ENCODE measurements at regions not wholly inside any gene's neighbourhood (a gene's known extent, or its start where the extent isn't known, plus 50 kb on each side); places are given as distances from the start of the nearest gene placed in this dataset.
"Not testable (repeated sequence)": the region's sequence is repeated elsewhere in the genome, so short reads cannot be mapped to it uniquely, and the experiment has no call there.

GRCh38 chrX:829145-829544, 198.6 kb downstream of the SHOX start:
- no peaks in the 10 kb centered on the region for H3K9me3 ChIP-seq (ENCODE audit: low read depth)
- TF ChIP-seq EZH2phosphoT487 (IDR thresholded peaks at IDR 0.05; ENCODE audit: insufficient read depth, low read depth) (no peak), EZH2 (IDR thresholded peaks at IDR 0.05; ENCODE audit: insufficient read depth, poor library complexity, severe bottlenecking) (no peak)
- no peak overlapping the region for H3K4me2 ChIP-seq (ENCODE audit: unreplicated experiment)
- H2AFZ ChIP-seq, result no peak overlapping the region
- H3K27me3 ChIP-seq (replicated peaks; ENCODE audit: insufficient read depth), result no peaks in the 10 kb centered on the region
- no peaks in the 10 kb centered on the region for H4K20me1 ChIP-seq (ENCODE audit: insufficient read depth)
- no peaks in the 10 kb centered on the region for H3F3A ChIP-seq (ENCODE audit: insufficient read depth)
- no peaks in the 10 kb centered on the region for H3K36me3 ChIP-seq (ENCODE audit: low read depth)
- no peaks in the 10 kb centered on the region for H3K4me1 ChIP-seq (ENCODE audit: insufficient read depth)
- H3K4me3 ChIP-seq, result no peak overlapping the region
- no peak overlapping the region for H3K27ac ChIP-seq
- in situ Hi-C loops (cut with MboI), result no loop called here
- no peak for DNase-seq
- no peak overlapping the region for H3K9ac ChIP-seq
- 21 to 22% methylated on average over 3 of the region's 3 CpGs for WGBS, 2 experiments (ENCODE audit: low coverage in 1 of 2, low lambda C conversion rate in 2 of 2, missing lambda C conversion rate in 2 of 2)
- no peaks in the 10 kb centered on the region for H3K79me2 ChIP-seq (ENCODE audit: insufficient read depth)
- H3K9me2 ChIP-seq (ENCODE audit: insufficient read depth), result no peaks in the 10 kb centered on the region

DNA sequence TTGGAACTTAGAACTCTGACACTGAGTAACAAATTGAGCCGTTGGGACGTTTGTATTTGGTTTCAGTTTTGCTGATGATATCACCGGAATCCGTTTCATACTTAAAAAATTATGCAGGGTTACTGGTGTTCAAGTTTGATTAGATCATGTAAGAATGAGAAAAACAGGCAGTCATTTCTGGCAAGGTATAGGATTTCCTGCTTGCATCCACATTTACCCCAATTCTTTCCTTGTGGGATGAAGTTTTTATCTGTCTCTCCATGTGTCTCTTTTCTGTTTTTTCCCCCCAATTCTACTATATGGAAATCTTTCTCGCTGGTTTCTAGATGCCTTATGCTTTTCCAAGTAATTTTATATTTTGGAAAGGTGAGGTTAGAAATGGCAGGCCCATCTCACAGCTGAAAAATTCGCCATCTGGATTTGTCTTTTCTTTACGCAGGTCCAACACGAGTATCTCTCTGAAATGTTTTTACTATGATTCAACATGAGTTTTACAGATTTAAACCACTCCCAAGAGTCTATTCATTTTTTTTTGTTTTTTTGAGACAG, 197.9 kb downstream of the SHOX start:
- no peaks in the 10 kb centered on the region for H3K79me2 ChIP-seq (ENCODE audit: insufficient read depth)
- no peaks in the 10 kb centered on the region for H4K20me1 ChIP-seq (ENCODE audit: insufficient read depth)
- no peaks in the 10 kb centered on the region for H3K27me3 ChIP-seq (replicated peaks; ENCODE audit: insufficient read depth)
- TF ChIP-seq EZH2 (IDR thresholded peaks at IDR 0.05; ENCODE audit: insufficient read depth, poor library complexity, severe bottlenecking), result no peak
- no peak for TF ChIP-seq EZH2phosphoT487 (IDR thresholded peaks at IDR 0.05; ENCODE audit: insufficient read depth, low read depth)
- DNase-seq, result peak; percentile 35
- no peak overlapping the region for H3K9ac ChIP-seq
- H3K4me1 ChIP-seq (ENCODE audit: insufficient read depth), result no peaks in the 10 kb centered on the region
- no peaks in the 10 kb centered on the region for H3K9me2 ChIP-seq (ENCODE audit: insufficient read depth)
- WGBS, 2 experiments (ENCODE audit: low coverage in 1 of 2, low lambda C conversion rate in 2 of 2, missing lambda C conversion rate in 2 of 2), result 5 to 6% methylated on average over 8 of the region's 8 CpGs
- no peaks in the 10 kb centered on the region for H3K36me3 ChIP-seq (ENCODE audit: low read depth)
- peak overlapping the region; percentile 19; the same call in 1 of the 2 replicates for H3K4me3 ChIP-seq
- no peak overlapping the region for H2AFZ ChIP-seq
- in situ Hi-C loops (cut with MboI), result no loop called here
- H3K4me2 ChIP-seq (ENCODE audit: unreplicated experiment), result no peak overlapping the region
- H3K9me3 ChIP-seq (ENCODE audit: low read depth), result no peaks in the 10 kb centered on the region
- no peaks in the 10 kb centered on the region for H3F3A ChIP-seq (ENCODE audit: insufficient read depth)
- peak overlapping the region; percentile 22; the same call in 1 of the 2 replicates for H3K27ac ChIP-seq

GRCh38 chrX:826448-826847, 195.9 kb downstream of the SHOX start:
- H3K27me3 ChIP-seq (replicated peaks; ENCODE audit: insufficient read depth), result no peaks in the 10 kb centered on the region
- DNase-seq, result peak; percentile 11
- in situ Hi-C loops (cut with MboI), result no loop called here
- no peaks in the 10 kb centered on the region for H4K20me1 ChIP-seq (ENCODE audit: insufficient read depth)
- H3K4me3 ChIP-seq, result no peak overlapping the region
- H2AFZ ChIP-seq, result peak overlapping the region; percentile 62
- TF ChIP-seq EZH2 (IDR thresholded peaks at IDR 0.05; ENCODE audit: insufficient read depth, poor library complexity, severe bottlenecking), result no peak
- no peak for TF ChIP-seq EZH2phosphoT487 (IDR thresholded peaks at IDR 0.05; ENCODE audit: insufficient read depth, low read depth)
- H3K36me3 ChIP-seq (ENCODE audit: low read depth), result no peaks in the 10 kb centered on the region
- no peaks in the 10 kb centered on the region for H3K79me2 ChIP-seq (ENCODE audit: insufficient read depth)
- H3K4me2 ChIP-seq (ENCODE audit: unreplicated experiment), result peak overlapping the region; percentile 40
- H3K4me1 ChIP-seq (ENCODE audit: insufficient read depth), result no peaks in the 10 kb centered on the region
- H3K9me3 ChIP-seq (ENCODE audit: low read depth), result no peaks in the 10 kb centered on the region
- peak overlapping the region; percentile 14; the same call in 1 of the 2 replicates for H3K9ac ChIP-seq
- no peaks in the 10 kb centered on the region for H3K9me2 ChIP-seq (ENCODE audit: insufficient read depth)
- WGBS, 2 experiments (ENCODE audit: low coverage in 1 of 2, low lambda C conversion rate in 2 of 2, missing lambda C conversion rate in 2 of 2), result 4 to 7% methylated on average over 9 of the region's 9 CpGs
- no peaks in the 10 kb centered on the region for H3F3A ChIP-seq (ENCODE audit: insufficient read depth)
- peak overlapping the region; percentile 39 for H3K27ac ChIP-seq

- Histone ChIP-seq H3K9me3 (ENCODE audit: low read depth) (no peaks in the 10 kb centered on the region), H3K27me3 (replicated peaks; ENCODE audit: insufficient read depth) (no peaks in the 10 kb centered on the region), H3K9ac (peak overlapping the region; percentile 14; the same call in 1 of the 2 replicates), H3K36me3 (ENCODE audit: low read depth) (no peaks in the 10 kb centered on the region), H3K4me2 (ENCODE audit: unreplicated experiment) (peak overlapping the region; percentile 40), H3K27ac (peak overlapping the region; percentile 39), H3K9me2 (ENCODE audit: insufficient read depth) (no peaks in the 10 kb centered on the region), H3K4me3 (peak overlapping the region; percentile 18; the same call in 1 of the 2 replicates), H4K20me1 (ENCODE audit: insufficient read depth) (no peaks in the 10 kb centered on the region), H2AFZ (peak overlapping the region; percentile 62), H3K4me1 (ENCODE audit: insufficient read depth) (no peaks in the 10 kb centered on the region), H3F3A (ENCODE audit: insufficient read depth) (no peaks in the 10 kb centered on the region), H3K79me2 (ENCODE audit: insufficient read depth) (no peaks in the 10 kb centered on the region)
- in situ Hi-C loops (cut with MboI), result no loop called here
- DNase-seq, result peak; percentile 38
- TF ChIP-seq EZH2 (IDR thresholded peaks at IDR 0.05; ENCODE audit: insufficient read depth, poor library complexity, severe bottlenecking), result no peak
- no peak for TF ChIP-seq EZH2phosphoT487 (IDR thresholded peaks at IDR 0.05; ENCODE audit: insufficient read depth, low read depth)
- 1 to 2% methylated on average over 11 of the region's 11 CpGs for WGBS, 2 experiments (ENCODE audit: low coverage in 1 of 2, low lambda C conversion rate in 2 of 2, missing lambda C conversion rate in 2 of 2)
These were observed 195.4 kb downstream of the SHOX start for GRCh38 chrX:825991-826390.

GRCh38 chrX:823073-823472, 192.5 kb downstream of the SHOX start:
- H4K20me1 ChIP-seq (ENCODE audit: insufficient read depth); H3K27me3 ChIP-seq (replicated peaks; ENCODE audit: insufficient read depth); H3K4me2 ChIP-seq (ENCODE audit: unreplicated experiment); in situ Hi-C loops (cut with MboI); H3K79me2 ChIP-seq (ENCODE audit: insufficient read depth); H3K4me3 ChIP-seq; H3K9me3 ChIP-seq (ENCODE audit: low read depth); H3K27ac ChIP-seq; H3K9ac ChIP-seq; H3K36me3 ChIP-seq (ENCODE audit: low read depth); DNase-seq; H2AFZ ChIP-seq; H3K9me2 ChIP-seq (ENCODE audit: insufficient read depth); H3F3A ChIP-seq (ENCODE audit: insufficient read depth); H3K4me1 ChIP-seq (ENCODE audit: insufficient read depth): not testable (repeated sequence)
- 76 to 78% methylated on average over 1 of the region's 1 CpG for WGBS, 2 experiments (ENCODE audit: low coverage in 1 of 2, low lambda C conversion rate in 2 of 2, missing lambda C conversion rate in 2 of 2)
